ENCODE measurements at regions not wholly inside any gene's neighbourhood (a gene's known extent, or its start where the extent isn't known, plus 50 kb on each side); places are given as distances from the start of the nearest gene placed in this dataset.

- TF ChIP-seq, protein P1, sequence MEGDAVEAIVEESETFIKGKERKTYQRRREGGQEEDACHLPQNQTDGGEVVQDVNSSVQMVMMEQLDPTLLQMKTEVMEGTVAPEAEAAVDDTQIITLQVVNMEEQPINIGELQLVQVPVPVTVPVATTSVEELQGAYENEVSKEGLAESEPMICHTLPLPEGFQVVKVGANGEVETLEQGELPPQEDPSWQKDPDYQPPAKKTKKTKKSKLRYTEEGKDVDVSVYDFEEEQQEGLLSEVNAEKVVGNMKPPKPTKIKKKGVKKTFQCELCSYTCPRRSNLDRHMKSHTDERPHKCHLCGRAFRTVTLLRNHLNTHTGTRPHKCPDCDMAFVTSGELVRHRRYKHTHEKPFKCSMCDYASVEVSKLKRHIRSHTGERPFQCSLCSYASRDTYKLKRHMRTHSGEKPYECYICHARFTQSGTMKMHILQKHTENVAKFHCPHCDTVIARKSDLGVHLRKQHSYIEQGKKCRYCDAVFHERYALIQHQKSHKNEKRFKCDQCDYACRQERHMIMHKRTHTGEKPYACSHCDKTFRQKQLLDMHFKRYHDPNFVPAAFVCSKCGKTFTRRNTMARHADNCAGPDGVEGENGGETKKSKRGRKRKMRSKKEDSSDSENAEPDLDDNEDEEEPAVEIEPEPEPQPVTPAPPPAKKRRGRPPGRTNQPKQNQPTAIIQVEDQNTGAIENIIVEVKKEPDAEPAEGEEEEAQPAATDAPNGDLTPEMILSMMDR (IDR thresholded peaks at IDR 0.05), result no peak
- H3K36me3 Mint-ChIP-seq (ENCODE audit: unreplicated experiment), result no peaks in the 10 kb centered on the region
- H3K4me1 Mint-ChIP-seq (ENCODE audit: unreplicated experiment), result peaks cover 3% of the 10 kb centered on the region
- DNase-seq (ENCODE audit: extremely low spot score, unreplicated experiment), result no peak
- no peaks in the 10 kb centered on the region for H3K9me3 Mint-ChIP-seq (ENCODE audit: unreplicated experiment)
- H3K27me3 Mint-ChIP-seq (ENCODE audit: unreplicated experiment), result peaks cover 9% of the 10 kb centered on the region
- no peak overlapping the region for H3K4me3 Mint-ChIP-seq (ENCODE audit: unreplicated experiment)
- H3K27ac Mint-ChIP-seq (ENCODE audit: unreplicated experiment), result no peak overlapping the region
Observed at GRCh38 chr9:105883847-105884246, 189.5 kb downstream of the TMEM38B start.

DNA sequence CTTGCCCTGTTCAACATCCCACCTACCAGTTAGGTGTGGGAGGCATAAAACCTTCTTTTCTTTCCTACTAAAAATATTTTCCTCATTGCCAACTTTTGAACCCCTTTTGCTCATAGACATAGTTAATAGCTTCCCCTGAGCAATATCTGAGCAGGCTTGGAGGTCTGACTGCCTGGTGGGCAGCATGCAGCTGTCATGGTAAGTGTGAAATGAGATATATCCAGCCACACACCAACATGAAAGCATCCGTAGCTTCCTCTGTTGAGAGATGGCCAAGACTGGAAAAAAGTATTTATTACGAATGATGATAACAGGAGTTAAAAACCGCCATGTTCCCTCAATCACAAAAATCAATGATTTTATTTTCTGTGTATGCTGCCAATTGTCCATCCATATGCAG lies 190.1 kb downstream of the TMEM38B start:
- Mint-ChIP-seq H3K27ac (ENCODE audit: unreplicated experiment) (no peak overlapping the region), H3K4me1 (ENCODE audit: unreplicated experiment) (peaks cover 3% of the 10 kb centered on the region), H3K9me3 (ENCODE audit: unreplicated experiment) (no peaks in the 10 kb centered on the region), H3K36me3 (ENCODE audit: unreplicated experiment) (no peaks in the 10 kb centered on the region), H3K27me3 (ENCODE audit: unreplicated experiment) (peaks cover 9% of the 10 kb centered on the region), H3K4me3 (ENCODE audit: unreplicated experiment) (no peak overlapping the region)
- no peak for DNase-seq (ENCODE audit: extremely low spot score, unreplicated experiment)
- TF ChIP-seq, protein P1 (IDR thresholded peaks at IDR 0.05), result no peak

DNA sequence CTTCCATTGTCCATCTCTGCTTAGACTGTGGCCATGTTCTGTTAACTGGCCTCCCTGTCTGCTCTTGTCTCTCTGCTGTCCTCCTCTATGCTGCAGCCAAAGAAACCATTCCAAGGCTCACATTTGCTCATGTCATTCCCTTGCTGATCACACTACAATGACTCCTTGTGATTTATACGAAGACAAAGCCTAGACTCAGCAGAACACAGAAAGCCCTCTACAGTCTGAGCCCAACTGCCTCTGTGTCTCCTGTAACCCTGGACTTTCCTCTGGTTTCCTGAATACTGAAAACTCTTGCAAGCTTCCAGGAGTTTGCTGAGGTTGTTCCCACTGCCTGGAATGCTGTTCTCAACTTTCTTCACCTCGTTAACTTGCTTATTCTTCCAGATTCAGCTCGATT lies 191.8 kb downstream of the TMEM38B start:
- H3K27ac Mint-ChIP-seq (ENCODE audit: unreplicated experiment), result no peak overlapping the region
- no peak overlapping the region for H3K4me3 Mint-ChIP-seq (ENCODE audit: unreplicated experiment)
- peaks cover 5% of the 10 kb centered on the region for H3K27me3 Mint-ChIP-seq (ENCODE audit: unreplicated experiment)
- no peaks in the 10 kb centered on the region for H3K36me3 Mint-ChIP-seq (ENCODE audit: unreplicated experiment)
- H3K4me1 Mint-ChIP-seq (ENCODE audit: unreplicated experiment), result peaks cover 3% of the 10 kb centered on the region
- TF ChIP-seq, protein P1 (IDR thresholded peaks at IDR 0.05), result no peak
- no peaks in the 10 kb centered on the region for H3K9me3 Mint-ChIP-seq (ENCODE audit: unreplicated experiment)
- DNase-seq (ENCODE audit: extremely low spot score, unreplicated experiment), result no peak

DNA sequence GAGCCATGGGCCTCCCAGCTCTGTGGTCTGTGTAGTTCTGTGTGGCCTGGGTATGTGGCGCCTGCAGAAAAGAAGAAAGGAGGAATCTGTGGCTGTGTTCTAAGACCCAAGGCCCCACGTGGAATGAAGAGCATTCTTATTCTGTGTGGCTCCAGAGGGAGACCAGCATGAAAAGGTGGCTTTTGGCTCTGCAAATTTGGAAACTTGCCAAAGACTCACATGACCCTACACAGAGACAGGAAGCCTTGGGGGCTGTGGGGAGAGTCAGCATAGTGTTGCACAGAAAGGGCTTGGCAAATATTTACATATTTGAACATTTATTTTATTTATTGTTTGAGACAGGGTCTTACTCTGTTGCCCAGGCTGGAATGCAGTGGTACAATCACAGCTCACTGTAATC lies 193.3 kb downstream of the TMEM38B start:
- TF ChIP-seq, protein P1 (IDR thresholded peaks at IDR 0.05), result no peak
- Mint-ChIP-seq H3K36me3 (ENCODE audit: unreplicated experiment) (no peaks in the 10 kb centered on the region), H3K4me1 (ENCODE audit: unreplicated experiment) (peaks cover 2% of the 10 kb centered on the region)

DNA sequence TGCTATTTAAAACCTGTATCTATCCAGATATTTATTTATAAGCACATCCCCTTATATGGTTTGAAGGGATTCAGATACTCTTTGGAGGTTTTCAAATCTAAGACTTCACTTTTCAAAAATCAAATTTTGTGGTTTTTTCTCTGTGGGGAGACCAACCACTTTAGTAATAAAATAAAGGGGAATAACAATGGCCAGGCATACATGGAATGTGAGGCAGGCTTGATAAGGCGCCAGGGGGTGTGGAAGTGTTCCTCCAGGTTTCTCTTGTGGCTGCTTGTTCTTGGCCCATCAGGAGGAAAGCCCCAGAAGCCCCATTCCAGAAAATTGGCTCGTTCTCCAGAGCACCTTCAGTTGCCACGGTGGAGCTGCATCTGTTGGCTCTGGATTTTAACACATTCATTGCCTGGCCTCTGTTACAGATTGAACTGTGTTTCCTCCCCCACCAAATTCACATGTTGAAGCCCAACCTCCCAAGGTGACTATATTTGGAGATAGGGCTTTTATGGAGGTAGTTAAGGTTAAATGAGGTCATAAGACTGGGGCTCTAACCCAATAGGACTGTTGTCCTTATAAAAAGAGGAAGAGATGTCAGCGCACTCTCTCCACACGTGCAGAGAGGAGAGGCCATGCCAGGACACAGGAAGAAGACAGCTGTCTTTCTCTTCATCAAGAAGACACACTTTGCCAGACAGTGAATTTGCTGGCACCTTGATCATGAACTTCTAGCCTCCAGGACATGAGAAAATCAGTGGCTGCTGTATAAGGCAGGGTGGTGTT lies 195.9 kb downstream of the TMEM38B start:
- Mint-ChIP-seq H3K4me3 (ENCODE audit: unreplicated experiment) (no peak overlapping the region), H3K4me1 (ENCODE audit: unreplicated experiment) (peaks cover 2% of the 10 kb centered on the region), H3K27me3 (ENCODE audit: unreplicated experiment) (peaks cover 2% of the 10 kb centered on the region), H3K36me3 (ENCODE audit: unreplicated experiment) (no peaks in the 10 kb centered on the region), H3K9me3 (ENCODE audit: unreplicated experiment) (no peaks in the 10 kb centered on the region), H3K27ac (ENCODE audit: unreplicated experiment) (no peak overlapping the region)
- no peak for DNase-seq (ENCODE audit: extremely low spot score, unreplicated experiment)
- TF ChIP-seq, protein P1 (IDR thresholded peaks at IDR 0.05), result no peak

More for the DNA sequence above, 193.3 kb downstream of the TMEM38B start:
- H3K9me3 Mint-ChIP-seq (ENCODE audit: unreplicated experiment), result no peaks in the 10 kb centered on the region
- no peak overlapping the region for H3K27ac Mint-ChIP-seq (ENCODE audit: unreplicated experiment)
- H3K4me3 Mint-ChIP-seq (ENCODE audit: unreplicated experiment), result no peak overlapping the region
- peaks cover 5% of the 10 kb centered on the region for H3K27me3 Mint-ChIP-seq (ENCODE audit: unreplicated experiment)
- DNase-seq (ENCODE audit: extremely low spot score, unreplicated experiment), result no peak

Data from osteocyte (in vitro differentiated cells).